GM21825 (cell line): ENCODE measurements at regions not wholly inside any gene's neighbourhood (a gene's known extent, or its start where the extent isn't known, plus 50 kb on each side); places are given as distances from the start of the nearest gene placed in this dataset.
"Not testable (repeated sequence)": the region's sequence is repeated elsewhere in the genome, so short reads cannot be mapped to it uniquely, and the experiment has no call there.

Source experiments
- ATAC-seq: cut with Tn5 transposase; IDR thresholded peaks from one replicate; pipeline ENCODE4 v1.9.1; 2021; ENCODE audit warnings: mild to moderate bottlenecking, moderate library complexity; ENCODE audit not compliant: unreplicated experiment

GRCh38 chr4:136007991-136008390 lies 1524.3 kb downstream of the PCDH18 start:
- ATAC-seq, result no peak

- ATAC-seq, result no peak
Measured at GRCh38 chr4:136002316-136002715, 1530.0 kb downstream of the PCDH18 start.

- no peak for ATAC-seq
Measured at GRCh38 chr4:136001791-136002190, 1530.5 kb downstream of the PCDH18 start.

- ATAC-seq, result no peak
Measured at GRCh38 chr4:136000246-136000645, 1532.0 kb downstream of the PCDH18 start.

GRCh38 chr4:135994360-135994759 lies 1537.9 kb downstream of the PCDH18 start:
- no peak for ATAC-seq

GRCh38 chr4:135976860-135977259 lies 1555.4 kb downstream of the PCDH18 start:
- ATAC-seq, result no peak

- no peak for ATAC-seq
Measured at GRCh38 chr4:135966936-135967335, 1565.4 kb downstream of the PCDH18 start.

GRCh38 chr4:135963009-135963408 lies 1569.3 kb downstream of the PCDH18 start:
- no peak for ATAC-seq

- no peak for ATAC-seq
Measured at GRCh38 chr4:135949931-135950330, 1582.4 kb downstream of the PCDH18 start.

GRCh38 chr4:135948797-135949196 lies 1583.5 kb downstream of the PCDH18 start:
- ATAC-seq, result no peak

- ATAC-seq, result no peak
Measured at GRCh38 chr4:135941671-135942070, 1590.6 kb downstream of the PCDH18 start.

- no peak for ATAC-seq
Measured at GRCh38 chr4:135934026-135934425, 1598.3 kb downstream of the PCDH18 start.

- ATAC-seq, result no peak
Measured at GRCh38 chr4:135927651-135928050, 1604.6 kb downstream of the PCDH18 start.

- no peak for ATAC-seq
Measured at GRCh38 chr4:135921081-135921480, 1611.2 kb downstream of the PCDH18 start.

- no peak for ATAC-seq
Measured at GRCh38 chr4:135917011-135917410, 1615.3 kb downstream of the PCDH18 start.

- no peak for ATAC-seq
Measured at GRCh38 chr4:135900956-135901355, 1631.3 kb downstream of the PCDH18 start.

GRCh38 chr4:135864304-135864703 lies 1662.7 kb upstream of the PABPC4L start:
- ATAC-seq, result not testable (repeated sequence)

- no peak for ATAC-seq
Measured at GRCh38 chr4:135840781-135841180, 1639.2 kb upstream of the PABPC4L start.

GRCh38 chr4:135839712-135840111 lies 1638.1 kb upstream of the PABPC4L start:
- no peak for ATAC-seq

GRCh38 chr4:135838889-135839288 lies 1637.3 kb upstream of the PABPC4L start:
- ATAC-seq, result no peak

- no peak for ATAC-seq
Measured at GRCh38 chr4:135834471-135834870, 1632.9 kb upstream of the PABPC4L start.

- ATAC-seq, result no peak
Measured at GRCh38 chr4:135833529-135833928, 1631.9 kb upstream of the PABPC4L start.

GRCh38 chr4:135824759-135825296 lies 1623.2 kb upstream of the PABPC4L start:
- ATAC-seq, result no peak
